ENCODE measurements at regions not wholly inside any gene's neighbourhood (a gene's known extent, or its start where the extent isn't known, plus 50 kb on each side); places are given as distances from the start of the nearest gene placed in this dataset.
"Not testable (repeated sequence)": the region's sequence is repeated elsewhere in the genome, so short reads cannot be mapped to it uniquely, and the experiment has no call there.

DNA sequence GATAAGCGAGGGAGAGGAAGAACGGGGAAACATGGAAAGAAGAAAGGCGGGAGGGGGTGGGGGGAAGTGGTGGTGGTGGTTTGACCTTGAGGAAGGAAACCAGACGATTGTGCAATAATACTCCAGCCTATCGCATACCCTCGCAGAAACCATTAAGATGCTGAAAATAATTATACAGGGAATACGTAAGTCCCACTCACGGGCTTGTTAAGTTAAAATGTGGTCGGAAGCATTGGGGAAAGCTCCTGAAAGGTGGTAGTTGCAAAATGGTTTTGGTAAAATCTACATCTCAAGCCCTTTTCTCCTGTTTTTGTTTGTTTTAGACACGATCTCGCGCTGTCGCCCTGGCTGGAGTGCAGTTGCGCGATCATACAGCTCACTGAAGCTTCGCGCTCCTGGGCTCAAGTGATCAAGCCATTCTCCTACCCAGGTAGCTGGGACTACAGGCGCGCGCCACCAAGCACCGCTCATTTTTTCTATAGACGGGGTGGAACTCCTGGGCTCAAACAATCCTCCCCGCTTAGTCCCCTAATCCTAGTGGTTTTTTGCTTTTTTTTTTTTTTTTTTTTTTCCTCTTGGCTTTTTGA, 128.9 kb upstream of the ZNF184 start:
- H3K27me3 ChIP-seq (ENCODE audit: control insufficient read depth, insufficient read depth, low read length) = peaks cover 9% of the 10 kb centered on the region
- no peak overlapping the region for H3K4me3 ChIP-seq (ENCODE audit: low read depth, low read length)
- H3K4me1 ChIP-seq = no peaks in the 10 kb centered on the region
- no peak for TF ChIP-seq CTCF (IDR thresholded peaks at IDR 0.05)
- H3K27ac ChIP-seq = no peak overlapping the region
- H3K4me2 ChIP-seq (ENCODE audit: low read length) = no peak overlapping the region
- no peak overlapping the region for H2AFZ ChIP-seq
- no peaks in the 10 kb centered on the region for H3K79me2 ChIP-seq
- no peaks in the 10 kb centered on the region for H3K36me3 ChIP-seq (ENCODE audit: control insufficient read depth, insufficient read depth, low read length)
- H3K9ac ChIP-seq = no peak overlapping the region
- H3K9me3 ChIP-seq (ENCODE audit: control insufficient read depth, low read length) = no peaks in the 10 kb centered on the region

DNA sequence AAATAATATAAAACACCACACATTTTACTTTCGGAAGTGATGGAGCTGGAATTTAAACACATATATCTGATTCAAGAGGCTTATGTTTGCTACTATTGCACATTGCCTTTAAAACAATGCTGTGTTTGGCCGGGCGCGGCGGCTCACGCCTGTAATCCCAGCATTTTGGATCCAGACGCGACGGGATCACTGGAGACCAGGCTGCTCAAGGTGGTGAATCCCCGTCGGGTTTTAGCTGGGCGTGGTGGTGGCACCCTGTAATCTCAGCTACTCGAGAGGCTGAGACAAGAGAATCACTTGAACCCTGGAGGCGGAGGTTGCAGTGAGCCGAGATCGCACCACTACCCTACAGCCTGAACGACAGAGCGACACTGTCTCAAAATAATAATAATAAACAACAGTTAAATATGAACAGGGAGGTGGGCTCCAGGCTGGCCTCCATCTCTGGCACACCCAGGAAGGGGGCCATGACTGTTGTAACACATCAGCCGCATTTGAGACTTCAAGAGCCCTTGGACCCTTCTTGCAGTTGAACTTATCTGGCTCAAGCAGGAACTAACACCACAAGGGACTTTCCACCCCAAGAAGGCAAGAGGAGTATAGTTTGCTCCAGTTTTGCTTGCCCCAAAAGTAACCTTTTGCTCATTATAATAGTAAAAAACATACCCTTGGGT, 127.1 kb upstream of the ZNF184 start:
- Histone ChIP-seq H3K27me3 (ENCODE audit: control insufficient read depth, insufficient read depth, low read length) (peaks cover 5% of the 10 kb centered on the region), H3K9ac (no peak overlapping the region)
- TF ChIP-seq CTCF (IDR thresholded peaks at IDR 0.05) = no peak

GRCh38 chr6:27597031-27597567, 124.2 kb upstream of the ZNF184 start:
- H2AFZ ChIP-seq; H3K4me3 ChIP-seq (ENCODE audit: low read depth, low read length); H3K4me2 ChIP-seq (ENCODE audit: low read length); H3K4me1 ChIP-seq; H3K36me3 ChIP-seq (ENCODE audit: control insufficient read depth, insufficient read depth, low read length); H3K27ac ChIP-seq; H3K79me2 ChIP-seq; H3K9me3 ChIP-seq (ENCODE audit: control insufficient read depth, low read length); H3K9ac ChIP-seq: not testable (repeated sequence)
- H3K27me3 ChIP-seq (ENCODE audit: control insufficient read depth, insufficient read depth, low read length) = peaks cover 12% of the 10 kb centered on the region

More for the DNA sequence above, 127.1 kb upstream of the ZNF184 start:
- Histone ChIP-seq H3K79me2 (no peaks in the 10 kb centered on the region), H3K4me1 (no peaks in the 10 kb centered on the region), H3K36me3 (ENCODE audit: control insufficient read depth, insufficient read depth, low read length) (no peaks in the 10 kb centered on the region), H3K27ac (no peak overlapping the region), H2AFZ (no peak overlapping the region), H3K9me3 (ENCODE audit: control insufficient read depth, low read length) (no peaks in the 10 kb centered on the region), H3K4me3 (ENCODE audit: low read depth, low read length) (no peak overlapping the region), H3K4me2 (ENCODE audit: low read length) (no peak overlapping the region)

DNA sequence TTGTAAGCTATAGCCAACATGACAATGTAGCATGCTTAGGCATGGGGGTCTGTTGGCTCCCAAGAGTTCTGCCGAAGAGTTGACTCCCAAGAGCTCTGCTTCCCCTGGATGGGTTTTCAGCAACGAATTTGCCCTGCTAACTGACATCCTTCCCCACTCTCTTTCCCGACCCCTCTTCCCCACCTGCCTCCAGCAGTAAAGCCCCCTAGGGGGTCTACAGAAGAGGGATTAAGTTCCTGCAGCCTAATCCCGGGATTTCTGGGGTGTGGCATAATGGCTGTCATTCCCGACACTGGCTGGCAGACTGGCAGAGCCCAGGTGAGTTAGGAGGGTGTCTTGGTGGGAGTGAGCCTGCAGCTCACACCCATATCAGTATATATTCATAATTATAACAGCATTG, 121.0 kb upstream of the ZNF184 start:
- peaks cover 7% of the 10 kb centered on the region for H3K27me3 ChIP-seq (ENCODE audit: control insufficient read depth, insufficient read depth, low read length)

More for the DNA sequence above, 121.0 kb upstream of the ZNF184 start:
- Histone ChIP-seq H3K4me1 (no peaks in the 10 kb centered on the region), H3K4me3 (ENCODE audit: low read depth, low read length) (no peak overlapping the region), H3K9me3 (ENCODE audit: control insufficient read depth, low read length) (no peaks in the 10 kb centered on the region), H3K79me2 (no peaks in the 10 kb centered on the region), H3K4me2 (ENCODE audit: low read length) (no peak overlapping the region), H2AFZ (no peak overlapping the region), H3K36me3 (ENCODE audit: control insufficient read depth, insufficient read depth, low read length) (no peaks in the 10 kb centered on the region), H3K27ac (no peak overlapping the region), H3K9ac (no peak overlapping the region)
- no peak for TF ChIP-seq CTCF (IDR thresholded peaks at IDR 0.05)
